Astrocyte (in vitro differentiated cells and primary cell): ENCODE measurements at regions not wholly inside any gene's neighbourhood (a gene's known extent, or its start where the extent isn't known, plus 50 kb on each side); places are given as distances from the start of the nearest gene placed in this dataset.

ENCODE experiments used
- EZH2 ChIP-seq: IDR thresholded peaks from 2 replicates; pipeline ENCODE4 v1.6.1; 2012; ENCODE audit warnings: mild to moderate bottlenecking, low read length, inconsistent platforms; ENCODE audit not compliant: insufficient read depth
- TF ChIP-seq, protein P1 (sequence below): IDR thresholded peaks from 2 replicates; pipeline ENCODE4 v1.5.1; 2011; ENCODE audit warnings: low read depth, mild to moderate bottlenecking, inconsistent platforms, low read length, moderate library complexity; ENCODE audit not compliant: insufficient read depth

DNA sequence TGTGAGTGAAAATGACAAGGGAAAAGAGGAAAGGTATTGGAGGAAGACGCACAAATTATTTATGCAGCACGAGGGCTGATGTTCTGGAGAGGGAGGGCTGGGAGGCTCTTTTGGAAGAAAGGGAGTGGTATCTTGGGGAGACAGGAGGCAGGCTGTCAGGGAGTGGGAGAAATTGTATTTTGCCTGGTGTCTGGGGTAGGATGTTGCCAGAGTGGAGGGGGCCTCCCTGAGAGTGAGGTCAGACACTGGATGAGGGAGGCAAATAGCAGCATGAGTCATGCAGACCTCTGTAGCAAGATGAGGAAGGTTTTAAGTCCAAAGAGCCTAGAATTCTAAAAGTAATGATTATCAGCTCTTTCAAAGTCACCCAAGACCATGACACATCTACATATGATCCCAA is 158.0 kb downstream of the DMRT2 start:
- TF ChIP-seq, protein P1, sequence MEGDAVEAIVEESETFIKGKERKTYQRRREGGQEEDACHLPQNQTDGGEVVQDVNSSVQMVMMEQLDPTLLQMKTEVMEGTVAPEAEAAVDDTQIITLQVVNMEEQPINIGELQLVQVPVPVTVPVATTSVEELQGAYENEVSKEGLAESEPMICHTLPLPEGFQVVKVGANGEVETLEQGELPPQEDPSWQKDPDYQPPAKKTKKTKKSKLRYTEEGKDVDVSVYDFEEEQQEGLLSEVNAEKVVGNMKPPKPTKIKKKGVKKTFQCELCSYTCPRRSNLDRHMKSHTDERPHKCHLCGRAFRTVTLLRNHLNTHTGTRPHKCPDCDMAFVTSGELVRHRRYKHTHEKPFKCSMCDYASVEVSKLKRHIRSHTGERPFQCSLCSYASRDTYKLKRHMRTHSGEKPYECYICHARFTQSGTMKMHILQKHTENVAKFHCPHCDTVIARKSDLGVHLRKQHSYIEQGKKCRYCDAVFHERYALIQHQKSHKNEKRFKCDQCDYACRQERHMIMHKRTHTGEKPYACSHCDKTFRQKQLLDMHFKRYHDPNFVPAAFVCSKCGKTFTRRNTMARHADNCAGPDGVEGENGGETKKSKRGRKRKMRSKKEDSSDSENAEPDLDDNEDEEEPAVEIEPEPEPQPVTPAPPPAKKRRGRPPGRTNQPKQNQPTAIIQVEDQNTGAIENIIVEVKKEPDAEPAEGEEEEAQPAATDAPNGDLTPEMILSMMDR = no peak
- TF ChIP-seq EZH2 = no peak
